HG03103 (cell line): ENCODE measurements at regions not wholly inside any gene's neighbourhood (a gene's known extent, or its start where the extent isn't known, plus 50 kb on each side); places are given as distances from the start of the nearest gene placed in this dataset.
"Not testable (repeated sequence)": the region's sequence is repeated elsewhere in the genome, so short reads cannot be mapped to it uniquely, and the experiment has no call there.

ENCODE experiments used
- ATAC-seq: cut with Tn5 transposase; IDR thresholded peaks from one replicate; pipeline ENCODE4 v1.9.1; 2021; ENCODE audit warnings: low read depth; ENCODE audit not compliant: unreplicated experiment

- no peak for ATAC-seq
Measured at GRCh38 chrX:96483647-96484160, 200.9 kb upstream of the DIAPH2 start.

- not testable (repeated sequence) for ATAC-seq
Measured at GRCh38 chrX:96486687-96487086, 198.0 kb upstream of the DIAPH2 start.

- ATAC-seq = no peak
Measured at GRCh38 chrX:96502507-96502906, 182.1 kb upstream of the DIAPH2 start.

GRCh38 chrX:96529386-96529785 lies 155.3 kb upstream of the DIAPH2 start:
- not testable (repeated sequence) for ATAC-seq

GRCh38 chrX:96538104-96538725 lies 146.4 kb upstream of the DIAPH2 start:
- ATAC-seq = no peak

- ATAC-seq = no peak
Measured at GRCh38 chrX:96540111-96540631, 144.5 kb upstream of the DIAPH2 start.

- ATAC-seq = not testable (repeated sequence)
Measured at GRCh38 chrX:96546281-96546680, 138.4 kb upstream of the DIAPH2 start.

GRCh38 chrX:96551322-96551872 lies 133.2 kb upstream of the DIAPH2 start:
- ATAC-seq = no peak

GRCh38 chrX:96556886-96557285 lies 127.8 kb upstream of the DIAPH2 start:
- no peak for ATAC-seq

- ATAC-seq = not testable (repeated sequence)
Measured at GRCh38 chrX:96561129-96561528, 123.5 kb upstream of the DIAPH2 start.

GRCh38 chrX:96563646-96564045 lies 121.0 kb upstream of the DIAPH2 start:
- ATAC-seq = no peak

- ATAC-seq = no peak
Measured at GRCh38 chrX:96564595-96564994, 120.0 kb upstream of the DIAPH2 start.

GRCh38 chrX:96566878-96567277 lies 117.8 kb upstream of the DIAPH2 start:
- no peak for ATAC-seq

GRCh38 chrX:96568071-96568470 lies 116.6 kb upstream of the DIAPH2 start:
- ATAC-seq = no peak

GRCh38 chrX:96569034-96569433 lies 115.6 kb upstream of the DIAPH2 start:
- no peak for ATAC-seq

GRCh38 chrX:96575011-96575410 lies 109.6 kb upstream of the DIAPH2 start:
- no peak for ATAC-seq

GRCh38 chrX:96576368-96576767 lies 108.3 kb upstream of the DIAPH2 start:
- no peak for ATAC-seq

- ATAC-seq = no peak
Measured at GRCh38 chrX:96578781-96579180, 105.9 kb upstream of the DIAPH2 start.

GRCh38 chrX:96579252-96579651 lies 105.4 kb upstream of the DIAPH2 start:
- no peak for ATAC-seq

GRCh38 chrX:96590403-96590802 lies 94.2 kb upstream of the DIAPH2 start:
- no peak for ATAC-seq

- ATAC-seq = no peak
Measured at GRCh38 chrX:96591421-96591820, 93.2 kb upstream of the DIAPH2 start.

GRCh38 chrX:96597847-96598246 lies 86.8 kb upstream of the DIAPH2 start:
- not testable (repeated sequence) for ATAC-seq
